ENCODE measurements at regions not wholly inside any gene's neighbourhood (a gene's known extent, or its start where the extent isn't known, plus 50 kb on each side); places are given as distances from the start of the nearest gene placed in this dataset.

DNA sequence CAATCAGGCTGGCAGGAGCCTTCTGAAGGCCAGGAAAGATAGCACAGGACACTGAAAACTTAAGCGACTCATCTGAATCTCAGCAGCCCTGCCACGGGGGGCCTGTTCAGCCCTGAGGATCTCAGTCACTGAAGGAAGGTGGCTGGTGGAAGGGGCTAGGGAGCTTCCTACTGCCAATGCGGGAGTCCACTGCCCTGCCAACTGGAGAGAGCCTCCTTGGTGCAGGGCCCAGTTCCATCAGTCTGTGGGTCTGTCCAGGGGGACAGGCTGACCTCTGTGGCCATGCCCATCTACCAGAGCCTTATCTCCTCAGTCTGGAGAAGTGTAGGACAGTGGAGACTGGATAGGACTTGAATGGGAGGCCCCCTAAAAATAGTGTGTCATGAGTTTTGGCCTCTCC, 1851.6 kb downstream of the TP53TG3F start:
- no peaks in the 10 kb centered on the region for H3K4me1 Mint-ChIP-seq
- H3K36me3 Mint-ChIP-seq, result peaks cover 25% of the 10 kb centered on the region
- no peak overlapping the region for H3K4me3 Mint-ChIP-seq
- WGBS (ENCODE audit: insufficient coverage), result 82% methylated on average over 3 of the region's 3 CpGs
- TF ChIP-seq, protein P1, sequence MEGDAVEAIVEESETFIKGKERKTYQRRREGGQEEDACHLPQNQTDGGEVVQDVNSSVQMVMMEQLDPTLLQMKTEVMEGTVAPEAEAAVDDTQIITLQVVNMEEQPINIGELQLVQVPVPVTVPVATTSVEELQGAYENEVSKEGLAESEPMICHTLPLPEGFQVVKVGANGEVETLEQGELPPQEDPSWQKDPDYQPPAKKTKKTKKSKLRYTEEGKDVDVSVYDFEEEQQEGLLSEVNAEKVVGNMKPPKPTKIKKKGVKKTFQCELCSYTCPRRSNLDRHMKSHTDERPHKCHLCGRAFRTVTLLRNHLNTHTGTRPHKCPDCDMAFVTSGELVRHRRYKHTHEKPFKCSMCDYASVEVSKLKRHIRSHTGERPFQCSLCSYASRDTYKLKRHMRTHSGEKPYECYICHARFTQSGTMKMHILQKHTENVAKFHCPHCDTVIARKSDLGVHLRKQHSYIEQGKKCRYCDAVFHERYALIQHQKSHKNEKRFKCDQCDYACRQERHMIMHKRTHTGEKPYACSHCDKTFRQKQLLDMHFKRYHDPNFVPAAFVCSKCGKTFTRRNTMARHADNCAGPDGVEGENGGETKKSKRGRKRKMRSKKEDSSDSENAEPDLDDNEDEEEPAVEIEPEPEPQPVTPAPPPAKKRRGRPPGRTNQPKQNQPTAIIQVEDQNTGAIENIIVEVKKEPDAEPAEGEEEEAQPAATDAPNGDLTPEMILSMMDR (IDR thresholded peaks at IDR 0.05), result no peak
- DNase-seq (no peak), ATAC-seq (no peak)
- no peaks in the 10 kb centered on the region for H3K27me3 Mint-ChIP-seq (ENCODE audit: low read depth in 2 of 2)
- no peaks in the 10 kb centered on the region for H3K36me3 ChIP-seq (ENCODE audit: control insufficient read depth, insufficient read depth, low read length)
- H3K4me3 ChIP-seq (ENCODE audit: low read length), result no peak overlapping the region
- H3K9me3 Mint-ChIP-seq, result peaks cover 15 to 27% of the 10 kb centered on the region in 2 donors
- intact Hi-C loops (cut with micrococcal nuclease), result no loop called here
- no peaks in the 10 kb centered on the region for H3K27me3 ChIP-seq (ENCODE audit: control insufficient read depth, insufficient read depth, low read length)
- no peaks in the 10 kb centered on the region for H3K4me1 ChIP-seq (ENCODE audit: control insufficient read depth, insufficient read depth, low read length)
- peaks cover 84% of the 10 kb centered on the region for H3K9me3 ChIP-seq (ENCODE audit: control insufficient read depth, insufficient read depth, low read length)
- no peak overlapping the region for H3K27ac ChIP-seq (ENCODE audit: low read length)
- no peak overlapping the region for H3K27ac Mint-ChIP-seq

DNA sequence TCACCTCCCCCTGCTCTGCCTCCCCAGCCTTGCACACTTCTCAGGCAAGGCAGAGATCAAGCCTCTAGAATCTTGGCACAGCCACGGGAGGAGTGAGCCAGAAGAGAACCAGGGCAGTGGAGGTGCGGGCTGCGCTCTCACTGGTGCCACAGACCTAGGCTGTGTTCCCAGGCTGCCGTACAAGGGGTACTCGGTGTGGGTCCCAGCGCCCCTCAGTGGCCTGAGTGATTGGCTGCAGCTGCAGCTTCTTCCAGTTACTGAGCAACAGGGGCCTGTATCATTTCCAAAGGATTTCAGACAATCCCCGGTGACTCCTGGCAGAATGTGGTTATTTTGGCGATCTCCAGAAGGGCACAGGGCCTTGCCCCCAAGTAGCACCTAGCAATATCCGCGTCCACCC, 1852.1 kb downstream of the TP53TG3F start:
- no peaks in the 10 kb centered on the region for H3K27me3 ChIP-seq (ENCODE audit: control insufficient read depth, insufficient read depth, low read length)
- H3K36me3 ChIP-seq (ENCODE audit: control insufficient read depth, insufficient read depth, low read length), result no peaks in the 10 kb centered on the region
- Mint-ChIP-seq H3K36me3 (peaks cover 21% of the 10 kb centered on the region), H3K27me3 (ENCODE audit: low read depth in 2 of 2) (no peaks in the 10 kb centered on the region), H3K9me3 (peaks cover 13 to 24% of the 10 kb centered on the region in 2 donors), H3K27ac (no peak overlapping the region), H3K4me3 (no peak overlapping the region), H3K4me1 (no peaks in the 10 kb centered on the region)
- H3K4me1 ChIP-seq (ENCODE audit: control insufficient read depth, insufficient read depth, low read length), result no peaks in the 10 kb centered on the region
- no peak for DNase-seq
- no peak overlapping the region for H3K4me3 ChIP-seq (ENCODE audit: low read length)
- no peak overlapping the region for H3K27ac ChIP-seq (ENCODE audit: low read length)
- no peak for ATAC-seq
- TF ChIP-seq, protein P1 (IDR thresholded peaks at IDR 0.05), result no peak
- WGBS (ENCODE audit: insufficient coverage), result 66% methylated on average over 10 of the region's 10 CpGs
- peaks cover 84% of the 10 kb centered on the region for H3K9me3 ChIP-seq (ENCODE audit: control insufficient read depth, insufficient read depth, low read length)
- intact Hi-C loops (cut with micrococcal nuclease), result no loop called here

- H3K4me3 ChIP-seq (ENCODE audit: low read length), result no peak overlapping the region
- Mint-ChIP-seq H3K27ac (no peak overlapping the region), H3K4me1 (no peaks in the 10 kb centered on the region), H3K4me3 (no peak overlapping the region), H3K9me3 (peaks cover 15 to 27% of the 10 kb centered on the region in 2 donors), H3K36me3 (peaks cover 19% of the 10 kb centered on the region), H3K27me3 (ENCODE audit: low read depth in 2 of 2) (no peaks in the 10 kb centered on the region)
- H3K36me3 ChIP-seq (ENCODE audit: control insufficient read depth, insufficient read depth, low read length), result no peaks in the 10 kb centered on the region
- TF ChIP-seq, protein P1 (IDR thresholded peaks at IDR 0.05), result no peak
- DNase-seq (no peak), ATAC-seq (no peak)
- no peaks in the 10 kb centered on the region for H3K4me1 ChIP-seq (ENCODE audit: control insufficient read depth, insufficient read depth, low read length)
- H3K27ac ChIP-seq (ENCODE audit: low read length), result no peak overlapping the region
- H3K27me3 ChIP-seq (ENCODE audit: control insufficient read depth, insufficient read depth, low read length), result no peaks in the 10 kb centered on the region
- H3K9me3 ChIP-seq (ENCODE audit: control insufficient read depth, insufficient read depth, low read length), result peaks cover 73% of the 10 kb centered on the region
- intact Hi-C loops (cut with micrococcal nuclease), result no loop called here
- WGBS (ENCODE audit: insufficient coverage), result 36% methylated on average over 2 of the region's 3 CpGs
These were observed 1854.9 kb downstream of the TP53TG3F start for GRCh38 chr16:35314298-35314697.

DNA sequence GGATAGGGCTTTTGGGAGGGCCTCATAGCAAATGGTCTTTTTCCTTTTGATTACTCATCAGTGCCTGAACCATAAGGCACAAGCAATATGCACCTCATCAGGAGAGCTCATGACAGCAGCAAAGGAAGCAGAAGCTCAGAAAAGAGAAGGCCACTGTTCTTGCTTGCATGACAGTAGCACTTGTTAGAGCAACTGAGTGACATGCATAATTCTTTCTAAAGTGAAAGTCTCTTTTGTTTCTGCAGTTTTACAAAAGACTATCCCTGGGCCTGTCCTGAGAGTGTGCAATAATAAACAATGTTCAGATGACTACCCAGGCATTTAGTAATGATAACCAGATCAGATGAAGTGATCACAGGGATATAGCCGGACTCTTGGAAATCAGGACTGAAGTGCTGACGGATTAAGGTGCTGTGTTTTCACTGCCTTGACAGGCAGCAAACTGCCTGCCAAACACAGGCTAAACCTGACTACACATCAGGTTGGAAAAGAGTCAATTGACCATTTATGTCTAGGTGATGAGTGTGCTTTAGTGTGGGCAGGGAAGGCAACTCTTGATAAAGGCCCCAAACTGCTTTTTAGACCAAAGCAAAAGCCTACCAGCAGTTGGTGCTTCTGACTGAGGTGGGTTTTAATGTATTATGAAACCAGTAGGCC, 1860.3 kb downstream of the TP53TG3F start:
- peaks cover 14 to 27% of the 10 kb centered on the region in 2 donors for H3K9me3 Mint-ChIP-seq
- DNase-seq (no peak), ATAC-seq (no peak)
- no peak overlapping the region for H3K27ac Mint-ChIP-seq
- Histone ChIP-seq H3K4me3 (ENCODE audit: low read length) (no peak overlapping the region), H3K4me1 (ENCODE audit: control insufficient read depth, insufficient read depth, low read length) (no peaks in the 10 kb centered on the region), H3K27ac (ENCODE audit: low read length) (no peak overlapping the region), H3K27me3 (ENCODE audit: control insufficient read depth, insufficient read depth, low read length) (no peaks in the 10 kb centered on the region), H3K36me3 (ENCODE audit: control insufficient read depth, insufficient read depth, low read length) (no peaks in the 10 kb centered on the region), H3K9me3 (ENCODE audit: control insufficient read depth, insufficient read depth, low read length) (peaks cover 45% of the 10 kb centered on the region)
- TF ChIP-seq, protein P1 (IDR thresholded peaks at IDR 0.05), result no peak
- no peaks in the 10 kb centered on the region for H3K4me1 Mint-ChIP-seq
- peaks cover 9% of the 10 kb centered on the region for H3K36me3 Mint-ChIP-seq
- no peak overlapping the region for H3K4me3 Mint-ChIP-seq
- H3K27me3 Mint-ChIP-seq (ENCODE audit: low read depth in 2 of 2), result no peaks in the 10 kb centered on the region
- intact Hi-C loops (cut with micrococcal nuclease), result no loop called here
- WGBS (ENCODE audit: insufficient coverage), result 85% methylated on average over 2 of the region's 2 CpGs

Measured in natural killer cell (primary cell).